ENCODE measurements at regions not wholly inside any gene's neighbourhood (a gene's known extent, or its start where the extent isn't known, plus 50 kb on each side); places are given as distances from the start of the nearest gene placed in this dataset.

- Histone ChIP-seq H3K9me3 (no peaks in the 10 kb centered on the region), H3K36me3 (no peaks in the 10 kb centered on the region), H3K27ac (no peak overlapping the region), H3K4me1 (no peaks in the 10 kb centered on the region), H3K27me3 (no peaks in the 10 kb centered on the region), H3K4me3 (no peak overlapping the region)
- DNase-seq, result no peak
- intact Hi-C loops (cut with DNase I; ENCODE audit: low total_unique reads), result no loop called here
- TF ChIP-seq POLR2A (IDR thresholded peaks at IDR 0.05) (no peak), CTCF (IDR thresholded peaks at IDR 0.05) (no peak)
Measured at GRCh38 chr2:144666032-144666431, 146.1 kb upstream of the ZEB2 start.

DNA sequence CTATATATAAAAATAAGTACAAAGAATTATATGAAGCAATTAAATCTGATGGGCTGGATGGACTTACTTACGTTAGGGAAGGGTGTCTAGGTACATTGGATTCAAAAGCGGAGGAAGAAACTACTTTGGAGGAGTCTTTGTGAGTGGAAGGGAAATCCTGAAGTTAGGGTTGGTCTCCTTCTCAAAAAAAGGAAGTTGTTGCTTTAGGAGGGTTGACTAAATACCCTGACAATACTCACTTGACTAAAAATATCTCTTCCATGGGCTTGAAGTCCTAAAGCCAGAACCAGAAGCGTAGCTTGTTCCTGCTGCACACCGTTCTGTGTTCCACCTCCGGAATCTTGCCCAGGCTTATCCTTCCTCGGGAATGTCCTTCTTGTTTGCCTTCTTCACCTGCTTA is 143.3 kb upstream of the ZEB2 start:
- Histone ChIP-seq H3K4me3 (no peak overlapping the region), H3K4me1 (no peaks in the 10 kb centered on the region), H3K36me3 (no peaks in the 10 kb centered on the region), H3K27ac (no peak overlapping the region), H3K27me3 (no peaks in the 10 kb centered on the region), H3K9me3 (no peaks in the 10 kb centered on the region)
- no peak for TF ChIP-seq CTCF (IDR thresholded peaks at IDR 0.05)
- no peak for TF ChIP-seq POLR2A (IDR thresholded peaks at IDR 0.05)
- intact Hi-C loops (cut with DNase I; ENCODE audit: low total_unique reads), result no loop called here
- DNase-seq, result no peak

- no peak for TF ChIP-seq CTCF (IDR thresholded peaks at IDR 0.05)
- TF ChIP-seq POLR2A (IDR thresholded peaks at IDR 0.05), result no peak
- Histone ChIP-seq H3K36me3 (no peaks in the 10 kb centered on the region), H3K9me3 (no peaks in the 10 kb centered on the region), H3K4me3 (no peak overlapping the region), H3K27ac (no peak overlapping the region), H3K4me1 (no peaks in the 10 kb centered on the region), H3K27me3 (no peaks in the 10 kb centered on the region)
- intact Hi-C loops (cut with DNase I; ENCODE audit: low total_unique reads), result no loop called here
- DNase-seq, result no peak
Measured at GRCh38 chr2:144660518-144661316, 140.8 kb upstream of the ZEB2 start.

- H3K36me3 ChIP-seq, result no peaks in the 10 kb centered on the region
- no peaks in the 10 kb centered on the region for H3K9me3 ChIP-seq
- H3K4me3 ChIP-seq, result no peak overlapping the region
- H3K4me1 ChIP-seq, result no peaks in the 10 kb centered on the region
- no peaks in the 10 kb centered on the region for H3K27me3 ChIP-seq
- intact Hi-C loops (cut with DNase I; ENCODE audit: low total_unique reads), result no loop called here
- TF ChIP-seq POLR2A (IDR thresholded peaks at IDR 0.05), result no peak
- TF ChIP-seq CTCF (IDR thresholded peaks at IDR 0.05), result no peak
- no peak overlapping the region for H3K27ac ChIP-seq
- DNase-seq, result no peak
Measured at GRCh38 chr2:144659731-144660275, 139.9 kb upstream of the ZEB2 start.

- intact Hi-C loops (cut with DNase I; ENCODE audit: low total_unique reads), result no loop called here
- TF ChIP-seq POLR2A (IDR thresholded peaks at IDR 0.05), result no peak
- TF ChIP-seq CTCF (IDR thresholded peaks at IDR 0.05), result no peak
- DNase-seq, result no peak
- H3K4me1 ChIP-seq, result no peaks in the 10 kb centered on the region
- H3K27ac ChIP-seq, result no peak overlapping the region
- no peaks in the 10 kb centered on the region for H3K9me3 ChIP-seq
- no peaks in the 10 kb centered on the region for H3K27me3 ChIP-seq
- H3K36me3 ChIP-seq, result no peaks in the 10 kb centered on the region
- H3K4me3 ChIP-seq, result no peak overlapping the region
Measured at GRCh38 chr2:144654523-144654922, 134.6 kb upstream of the ZEB2 start.

Measured in uterus (tissue), 3 donors.